ENCODE measurements at regions not wholly inside any gene's neighbourhood (a gene's known extent, or its start where the extent isn't known, plus 50 kb on each side); places are given as distances from the start of the nearest gene placed in this dataset.
"Not testable (repeated sequence)": the region's sequence is repeated elsewhere in the genome, so short reads cannot be mapped to it uniquely, and the experiment has no call there.

DNA sequence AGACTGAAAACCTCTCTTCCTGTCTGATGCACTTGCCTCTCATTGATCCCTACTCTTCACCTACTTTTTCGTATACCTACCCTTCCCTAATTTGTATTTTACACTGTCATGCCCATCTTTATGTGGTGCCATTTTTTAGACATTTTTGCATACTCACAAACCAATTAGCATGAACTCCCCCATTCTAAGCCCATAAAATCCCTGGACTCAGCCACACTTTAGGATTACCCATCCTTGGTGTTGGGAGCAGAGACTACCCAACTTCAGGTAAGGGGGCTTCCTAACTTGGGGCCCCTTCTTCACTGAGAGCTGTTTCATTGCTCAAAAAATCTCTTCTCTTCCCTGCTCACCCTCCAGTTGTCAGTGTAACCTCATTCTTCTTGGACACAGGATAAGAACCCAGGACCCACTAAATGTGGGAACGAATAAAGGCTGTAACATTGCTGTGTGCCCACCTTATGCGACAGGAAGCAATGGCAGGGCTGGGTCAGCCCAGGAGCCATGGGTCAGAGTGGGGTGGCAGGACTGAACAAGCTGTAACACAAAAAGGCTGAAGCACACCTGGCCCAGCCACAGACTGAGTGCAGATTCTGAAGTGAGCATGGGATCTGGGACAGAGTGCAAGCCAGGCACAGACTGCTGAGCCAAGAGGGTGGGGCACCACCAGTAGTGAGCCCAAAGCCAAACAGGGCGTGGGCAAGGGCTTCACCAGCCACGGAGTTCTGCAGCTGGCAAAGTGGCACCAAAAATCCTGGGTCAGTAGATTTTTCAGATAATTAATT, 789.1 kb upstream of the HS3ST5 start:
- H3K4me3 ChIP-seq (ENCODE audit: low read depth, low read length): no peak overlapping the region
- TF ChIP-seq, protein P1, sequence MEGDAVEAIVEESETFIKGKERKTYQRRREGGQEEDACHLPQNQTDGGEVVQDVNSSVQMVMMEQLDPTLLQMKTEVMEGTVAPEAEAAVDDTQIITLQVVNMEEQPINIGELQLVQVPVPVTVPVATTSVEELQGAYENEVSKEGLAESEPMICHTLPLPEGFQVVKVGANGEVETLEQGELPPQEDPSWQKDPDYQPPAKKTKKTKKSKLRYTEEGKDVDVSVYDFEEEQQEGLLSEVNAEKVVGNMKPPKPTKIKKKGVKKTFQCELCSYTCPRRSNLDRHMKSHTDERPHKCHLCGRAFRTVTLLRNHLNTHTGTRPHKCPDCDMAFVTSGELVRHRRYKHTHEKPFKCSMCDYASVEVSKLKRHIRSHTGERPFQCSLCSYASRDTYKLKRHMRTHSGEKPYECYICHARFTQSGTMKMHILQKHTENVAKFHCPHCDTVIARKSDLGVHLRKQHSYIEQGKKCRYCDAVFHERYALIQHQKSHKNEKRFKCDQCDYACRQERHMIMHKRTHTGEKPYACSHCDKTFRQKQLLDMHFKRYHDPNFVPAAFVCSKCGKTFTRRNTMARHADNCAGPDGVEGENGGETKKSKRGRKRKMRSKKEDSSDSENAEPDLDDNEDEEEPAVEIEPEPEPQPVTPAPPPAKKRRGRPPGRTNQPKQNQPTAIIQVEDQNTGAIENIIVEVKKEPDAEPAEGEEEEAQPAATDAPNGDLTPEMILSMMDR (IDR thresholded peaks at IDR 0.05; ENCODE audit: low read depth, low read length): no peak

DNA sequence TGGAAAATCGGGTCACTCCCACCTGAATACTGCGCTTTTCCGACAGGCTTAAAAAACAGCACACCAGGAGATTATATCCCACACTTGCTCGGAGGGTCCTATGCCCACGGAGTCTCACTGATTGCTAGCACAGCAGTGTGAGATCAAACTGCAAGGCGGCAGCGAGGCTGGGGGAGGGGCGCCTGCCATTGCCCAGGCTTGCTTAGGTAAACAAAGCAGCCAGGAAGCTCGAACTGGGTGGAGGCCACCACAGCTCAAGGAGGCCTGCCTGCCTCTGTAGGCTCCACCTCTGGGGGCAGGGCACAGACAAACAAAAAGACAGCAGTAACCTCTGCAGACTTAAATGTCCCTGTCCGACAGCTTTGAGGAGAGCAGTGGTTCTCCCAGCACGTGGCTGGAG, 778.7 kb upstream of the HS3ST5 start:
- not testable (repeated sequence) for H3K4me3 ChIP-seq (ENCODE audit: low read depth, low read length)

DNA sequence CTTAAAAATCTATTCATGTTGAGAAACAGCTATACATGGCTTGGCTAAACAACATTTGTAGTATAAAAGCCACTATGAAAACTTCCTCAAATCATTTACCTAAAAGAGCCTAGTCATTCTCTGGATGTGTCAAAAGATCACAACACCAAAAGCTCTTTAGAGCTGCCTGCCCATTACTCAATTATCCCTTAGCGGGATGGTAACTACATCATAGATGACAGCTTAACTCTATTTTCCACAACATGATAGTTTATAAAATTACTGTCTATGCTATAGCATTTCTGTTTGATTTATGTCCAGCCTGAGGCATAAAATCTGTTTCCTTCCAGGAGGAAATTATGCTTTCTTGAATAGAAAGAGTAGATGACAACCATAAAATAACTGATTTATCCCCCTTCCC, 777.6 kb upstream of the HS3ST5 start:
- H3K4me3 ChIP-seq (ENCODE audit: low read depth, low read length): no peak overlapping the region
- TF ChIP-seq, protein P1 (IDR thresholded peaks at IDR 0.05; ENCODE audit: low read depth, low read length): no peak

DNA sequence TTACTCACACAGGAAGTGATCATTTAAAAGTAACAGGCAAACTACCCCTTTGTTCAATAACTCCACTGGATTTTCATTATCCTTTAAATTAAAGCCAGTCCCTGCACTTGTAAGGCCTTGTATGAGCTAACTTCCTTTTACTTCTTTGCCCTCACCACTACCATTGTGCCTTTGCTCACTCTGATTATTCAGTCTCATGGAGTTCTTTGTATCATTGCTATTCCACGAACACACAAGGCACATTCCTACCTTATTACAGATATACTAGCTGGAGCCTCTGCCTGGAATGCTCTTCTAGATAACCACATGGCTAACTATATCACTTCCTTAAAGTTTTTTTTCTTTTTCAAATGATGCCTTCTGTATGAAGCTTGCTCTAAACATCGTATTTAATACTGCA, 748.6 kb upstream of the HS3ST5 start:
- TF ChIP-seq, protein P1 (IDR thresholded peaks at IDR 0.05; ENCODE audit: low read depth, low read length): no peak
- H3K4me3 ChIP-seq (ENCODE audit: low read depth, low read length): no peak overlapping the region

DNA sequence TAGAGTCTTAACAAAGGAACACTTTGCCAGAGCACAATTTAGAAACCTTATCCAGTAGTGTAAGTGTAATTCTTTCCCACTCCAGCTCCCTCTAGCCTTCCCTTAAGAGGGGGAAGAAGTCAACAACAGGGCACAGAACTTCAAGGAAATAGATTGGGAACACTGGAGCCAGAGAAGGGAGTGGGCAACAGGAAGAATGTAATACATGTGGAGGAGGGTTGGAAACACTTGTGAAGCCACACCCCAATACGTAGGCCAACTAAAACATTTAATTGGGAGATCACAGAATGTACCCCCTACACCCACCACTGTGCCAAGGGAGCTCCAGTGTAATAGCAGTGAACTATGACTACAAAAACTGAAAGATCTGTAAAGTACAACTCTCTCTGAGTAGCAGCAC, 735.7 kb upstream of the HS3ST5 start:
- TF ChIP-seq, protein P1 (IDR thresholded peaks at IDR 0.05; ENCODE audit: low read depth, low read length): no peak
- no peak overlapping the region for H3K4me3 ChIP-seq (ENCODE audit: low read depth, low read length)

DNA sequence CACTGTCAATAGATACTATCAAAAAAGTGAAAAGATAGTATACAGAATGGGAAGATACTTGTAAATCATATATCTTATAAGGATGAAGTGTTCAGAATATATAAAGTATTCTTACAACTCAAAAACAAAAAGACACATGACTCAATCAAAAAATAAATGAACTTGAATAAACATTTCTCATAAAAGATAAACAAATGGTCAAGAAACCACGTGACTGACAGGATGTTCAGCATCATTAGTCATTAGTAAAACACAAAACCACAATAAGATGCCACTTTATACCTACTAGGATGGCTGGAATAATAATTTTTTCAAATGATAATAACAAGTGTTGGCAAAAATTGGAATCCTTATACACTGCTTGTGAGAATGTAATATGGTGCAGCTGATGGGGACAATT, 729.1 kb upstream of the HS3ST5 start:
- TF ChIP-seq, protein P1 (IDR thresholded peaks at IDR 0.05; ENCODE audit: low read depth, low read length): no peak
- no peak overlapping the region for H3K4me3 ChIP-seq (ENCODE audit: low read depth, low read length)

DNA sequence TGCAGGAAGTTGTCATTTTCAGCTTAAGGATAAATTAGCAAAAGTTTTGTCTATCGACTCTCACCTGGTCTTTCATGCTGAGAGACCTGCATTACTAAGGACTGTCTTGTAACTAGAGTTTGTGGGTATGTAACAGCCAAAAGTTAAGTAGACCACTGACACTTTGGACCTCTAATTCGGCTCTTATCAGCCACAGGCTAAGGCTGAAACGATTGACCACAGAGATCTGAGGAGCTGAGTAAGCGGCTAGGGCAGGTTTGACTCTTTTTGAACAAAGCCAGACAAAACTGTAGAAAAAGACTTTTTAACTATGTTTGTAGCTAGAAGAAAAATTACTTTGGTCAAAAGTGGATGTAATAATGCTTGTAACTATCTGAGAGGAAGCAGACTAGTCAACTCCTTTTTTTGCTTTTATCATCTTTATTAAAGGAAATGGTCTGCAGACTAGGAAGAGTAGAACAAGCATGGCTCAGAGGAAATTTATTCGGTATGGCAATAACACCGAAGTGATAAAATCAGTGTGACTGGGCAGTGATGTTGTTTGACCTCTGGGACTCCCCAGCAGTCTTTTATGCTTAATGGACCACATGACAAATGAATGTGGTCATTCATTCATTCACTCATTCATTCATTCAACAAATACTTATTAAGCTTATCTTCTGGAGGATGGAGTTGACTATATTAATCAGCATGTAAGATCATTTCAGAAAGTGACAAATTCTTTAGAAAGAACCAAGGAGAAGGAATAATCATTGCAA, 725.0 kb upstream of the HS3ST5 start:
- TF ChIP-seq, protein P1 (IDR thresholded peaks at IDR 0.05; ENCODE audit: low read depth, low read length): no peak
- H3K4me3 ChIP-seq (ENCODE audit: low read depth, low read length): no peak overlapping the region

All from WI38 (cell line).